HCT116 (cell line): ENCODE measurements at regions not wholly inside any gene's neighbourhood (a gene's known extent, or its start where the extent isn't known, plus 50 kb on each side); places are given as distances from the start of the nearest gene placed in this dataset.

Source experiments
- ATAC-seq: fragments of 200-7000 bp; cut with Tn5 transposase; 2 replicates; pipeline ENCODE4 v1.9.1; 2020; ENCODE audit warnings: mild to moderate bottlenecking, moderate library complexity
- BruUV-seq: library from RNA; stranded (reverse); fragments of 400-500 nt; replicated peaks from 2 replicates; lab custom pipeline; 2021; lab: Mats Ljungman, UMichigan
- CTCF ChIA-PET: fragments of 300-600 bp; sonication (Branson Sonifier 250); formaldehyde crosslinking; loops from one replicate; lab custom pipeline; 2021; ENCODE audit warnings: antibody characterized with exemption; lab: Charles Lee
- POLR2A ChIA-PET: fragments of 300-600, 350-600 bp; sonication (Branson Sonifier 250); formaldehyde crosslinking; loops from one replicate; lab custom pipeline; 2021; ENCODE audit warnings: antibody characterized with exemption; lab: Charles Lee
- RAD21 ChIA-PET, 2 experiments: fragments of 300-600 bp; sonication (Branson Sonifier 250); formaldehyde crosslinking; loops; one replicate each; lab custom pipeline; 2023; ENCODE audit warnings: low total read pairs in 2 of 2; ENCODE audit not compliant: uncharacterized antibody in 2 of 2, unreplicated experiment in 2 of 2, low non-redundant PET in 1 of 2; lab: Charles Lee
- DNase-seq: peaks from one replicate; pipeline ENCODE4 v3.0.0-alpha.2; 2010; ENCODE audit warnings: low read depth, low spot score
- H2AFZ ChIP-seq: fragments of 200-600 bp; shearing (Covaris generic), sonication (generic); 2 replicates; pipeline ENCODE4 v1.6.1; 2017; ENCODE audit warnings: low read depth, mixed run types, mixed read lengths, antibody characterized with exemption, low read length; ENCODE audit not compliant: poor library complexity, severe bottlenecking
- H3K27ac ChIP-seq: 2 replicates; pipeline ENCODE4 v1.5.1; 2012; ENCODE audit warnings: low read depth, low read length
- H3K27me3 ChIP-seq: fragments of 200-600 bp; sonication (generic); 2 replicates; pipeline ENCODE4 v1.6.1; 2016; ENCODE audit warnings: mixed run types, low read length, mixed read lengths; ENCODE audit not compliant: insufficient read depth
- H3K36me3 ChIP-seq, 2 experiments: fragments of 200-500 bp in 1 of 2; fragments of 200-600 bp in 1 of 2; sonication (Bioruptor generic) in 1 of 2; sonication (generic) in 1 of 2; 2 replicates each; pipeline versions ENCODE4 v1.5.1 to v1.6.1; 2014 to 2016; ENCODE audit warnings: low read length in 2 of 2, inconsistent platforms in 1 of 2, mixed read lengths in 1 of 2, mixed run types in 1 of 2; ENCODE audit not compliant: insufficient read depth in 2 of 2, control insufficient read depth in 1 of 2
- H3K4me1 ChIP-seq, 2 experiments: fragments of 200-600 bp in 1 of 2; sonication (generic) in 1 of 2; 2 replicates each; pipeline versions ENCODE4 v1.5.1 to v1.6.1; 2012 to 2017; ENCODE audit warnings: low read length in 2 of 2, inconsistent platforms in 1 of 2, mild to moderate bottlenecking in 1 of 2, mixed read lengths in 1 of 2, mixed run types in 1 of 2, moderate library complexity in 1 of 2; ENCODE audit not compliant: insufficient read depth in 2 of 2, control insufficient read depth in 1 of 2
- H3K4me2 ChIP-seq: fragments of 200-600 bp; sonication (generic); 2 replicates; pipeline ENCODE4 v1.6.1; 2017; ENCODE audit warnings: mixed run types, low read length, mixed read lengths
- H3K4me3 ChIP-seq, 2 experiments: fragments of 200-600 bp in 1 of 2; sonication (generic) in 1 of 2; replicated peaks in 1 of 2; 2 replicates each; pipeline ENCODE4 v1.5.1; 2011 to 2016; ENCODE audit warnings: low read length in 2 of 2, control low read depth in 1 of 2, low read depth in 1 of 2, mild to moderate bottlenecking in 1 of 2, mixed read lengths in 1 of 2, mixed run types in 1 of 2
- H3K79me2 ChIP-seq: fragments of 200-600 bp; sonication (generic); 2 replicates; pipeline ENCODE4 v1.6.1; 2017; ENCODE audit warnings: mild to moderate bottlenecking, mixed run types, low read length, moderate library complexity, mixed read lengths; ENCODE audit not compliant: insufficient read depth
- H3K9ac ChIP-seq: fragments of 200-600 bp; sonication (generic); 2 replicates; pipeline ENCODE4 v1.6.1; 2016; ENCODE audit warnings: low read length, mixed read lengths
- H3K9me2 ChIP-seq: fragments of 200-600 bp; sonication (generic), shearing (Covaris generic); 2 replicates; pipeline ENCODE4 v1.6.1; 2017; ENCODE audit warnings: mixed run types, mild to moderate bottlenecking, moderate library complexity; ENCODE audit not compliant: insufficient read depth
- H3K9me3 ChIP-seq, 2 experiments: fragments of 200-500 bp in 1 of 2; fragments of 200-600 bp in 1 of 2; sonication (Bioruptor generic) in 1 of 2; sonication (generic) in 1 of 2; 2 replicates each; pipeline ENCODE4 v1.6.1; 2014 to 2017; ENCODE audit warnings: low read length in 2 of 2, mixed read lengths in 2 of 2, inconsistent platforms in 1 of 2, low read depth in 1 of 2, mild to moderate bottlenecking in 1 of 2, mixed run types in 1 of 2, moderate library complexity in 1 of 2; ENCODE audit not compliant: control insufficient read depth in 1 of 2, insufficient read depth in 1 of 2
- H4K20me1 ChIP-seq: fragments of 200-600 bp; sonication (generic), shearing (Covaris generic); 2 replicates; pipeline ENCODE4 v1.6.1; 2017; ENCODE audit warnings: mixed run types, mild to moderate bottlenecking, moderate library complexity; ENCODE audit not compliant: insufficient read depth
- ATF3 ChIP-seq: IDR thresholded peaks from 2 replicates; pipeline ENCODE4 v1.6.1; 2012
- EGR1 ChIP-seq: IDR thresholded peaks from 2 replicates; pipeline ENCODE4 v1.6.1; 2012; ENCODE audit warnings: low read depth
- EZH2 ChIP-seq: fragments of 200-600 bp; sonication (generic); IDR thresholded peaks from 2 replicates; pipeline ENCODE4 v1.6.1; 2017; ENCODE audit warnings: antibody characterized with exemption, mixed run types
- EZH2phosphoT487 ChIP-seq: fragments of 200-600 bp; IDR thresholded peaks from 2 replicates; pipeline ENCODE4 v1.6.1; 2018; ENCODE audit warnings: antibody characterized with exemption, borderline replicate concordance
- POLR2A ChIP-seq: IDR thresholded peaks from 2 replicates; pipeline ENCODE4 v1.7.0; 2011; ENCODE audit warnings: borderline replicate concordance; ENCODE audit not compliant: insufficient read depth, insufficient read length; ENCODE audit errors: extremely low read depth
- RAD21 ChIP-seq: IDR thresholded peaks from 2 replicates; pipeline ENCODE4 v1.6.1; 2012; ENCODE audit warnings: low read depth, mild to moderate bottlenecking
- REST ChIP-seq: IDR thresholded peaks from 2 replicates; pipeline ENCODE4 v1.6.1; 2012; ENCODE audit warnings: low read depth
- SP1 ChIP-seq: IDR thresholded peaks from 2 replicates; pipeline ENCODE4 v1.6.1; 2012; ENCODE audit warnings: low read depth
- SRF ChIP-seq: IDR thresholded peaks from 2 replicates; pipeline ENCODE4 v1.6.1; 2012; ENCODE audit warnings: low read depth
- YY1 ChIP-seq: IDR thresholded peaks from 2 replicates; pipeline ENCODE4 v1.6.1; 2011; ENCODE audit warnings: low read length, low read depth, moderate library complexity, mild to moderate bottlenecking; ENCODE audit not compliant: insufficient replicate concordance; ENCODE audit errors: extremely low read depth
- intact Hi-C: fragments of 100-400 bp; cut with micrococcal nuclease; formaldehyde crosslinking; loops from 2 replicates; pipeline ENCODE4 v1.10.0; 2022
- TF ChIP-seq, protein P1 (sequence below): IDR thresholded peaks from 2 replicates; pipeline ENCODE4 v1.6.1; 2011; ENCODE audit warnings: mild to moderate bottlenecking, low read length, moderate library complexity; ENCODE audit not compliant: insufficient replicate concordance; ENCODE audit errors: extremely low read depth

GRCh38 chr18:40307627-40308026, 1647.4 kb upstream of the PIK3C3 start:
- Histone ChIP-seq H3K4me1 (no peaks in the 10 kb centered on the region), H4K20me1 (no peaks in the 10 kb centered on the region), H3K4me3 (no peak overlapping the region), H2AFZ (no peak overlapping the region), H3K4me2 (no peak overlapping the region)
- intact Hi-C loops, result no loop called here
- no TSS peak for BruUV-seq
- TF ChIP-seq POLR2A, result no peak
- no peak for TF ChIP-seq EGR1
- TF ChIP-seq, protein P1, sequence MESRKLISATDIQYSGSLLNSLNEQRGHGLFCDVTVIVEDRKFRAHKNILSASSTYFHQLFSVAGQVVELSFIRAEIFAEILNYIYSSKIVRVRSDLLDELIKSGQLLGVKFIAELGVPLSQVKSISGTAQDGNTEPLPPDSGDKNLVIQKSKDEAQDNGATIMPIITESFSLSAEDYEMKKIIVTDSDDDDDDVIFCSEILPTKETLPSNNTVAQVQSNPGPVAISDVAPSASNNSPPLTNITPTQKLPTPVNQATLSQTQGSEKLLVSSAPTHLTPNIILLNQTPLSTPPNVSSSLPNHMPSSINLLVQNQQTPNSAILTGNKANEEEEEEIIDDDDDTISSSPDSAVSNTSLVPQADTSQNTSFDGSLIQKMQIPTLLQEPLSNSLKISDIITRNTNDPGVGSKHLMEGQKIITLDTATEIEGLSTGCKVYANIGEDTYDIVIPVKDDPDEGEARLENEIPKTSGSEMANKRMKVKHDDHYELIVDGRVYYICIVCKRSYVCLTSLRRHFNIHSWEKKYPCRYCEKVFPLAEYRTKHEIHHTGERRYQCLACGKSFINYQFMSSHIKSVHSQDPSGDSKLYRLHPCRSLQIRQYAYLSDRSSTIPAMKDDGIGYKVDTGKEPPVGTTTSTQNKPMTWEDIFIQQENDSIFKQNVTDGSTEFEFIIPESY, result no peak
- TF ChIP-seq, all 23 proteins: peak for 0
- Histone ChIP-seq H3K9me3 (no peaks in the 10 kb centered on the region; a peak in 1 of 4 replicates), H3K9ac (no peak overlapping the region), H3K79me2 (no peaks in the 10 kb centered on the region), H3K36me3 (no peaks in the 10 kb centered on the region), H3K9me2 (no peaks in the 10 kb centered on the region), H3K27ac (no peak overlapping the region), H3K27me3 (no peaks in the 10 kb centered on the region)
- CTCF ChIA-PET, result no interaction called here
- ATAC-seq (no peak), DNase-seq (no peak)
- POLR2A ChIA-PET, result no interaction called here
- RAD21 ChIA-PET, result no interaction called here

GRCh38 chr18:40296717-40297413, 1658.2 kb upstream of the PIK3C3 start:
- no peak overlapping the region for H3K27ac ChIP-seq
- H3K4me1 ChIP-seq, result no peaks in the 10 kb centered on the region
- no peaks in the 10 kb centered on the region for H4K20me1 ChIP-seq
- ChIA-PET CTCF (no interaction called here), RAD21 (no interaction called here), POLR2A (no interaction called here)
- ATAC-seq (no peak), DNase-seq (no peak)
- H3K79me2 ChIP-seq, result no peaks in the 10 kb centered on the region
- no peaks in the 10 kb centered on the region for H3K27me3 ChIP-seq
- no peak overlapping the region for H3K4me2 ChIP-seq
- BruUV-seq, result no TSS peak
- no peaks in the 10 kb centered on the region for H3K36me3 ChIP-seq
- peaks cover 0 to 3% of the 10 kb centered on the region in 2 experiments; a peak in 1 of 4 replicates for H3K9me3 ChIP-seq
- intact Hi-C loops, result loop anchor here (10.0 kb wide), 1 partner anchor 712 kb away; no protein-coding TSS in a partner anchor
- H3K9ac ChIP-seq, result no peak overlapping the region
- no peak overlapping the region for H3K4me3 ChIP-seq
- H3K9me2 ChIP-seq, result no peaks in the 10 kb centered on the region
- no peak overlapping the region for H2AFZ ChIP-seq
- TF ChIP-seq EZH2, result no peak
- TF ChIP-seq REST, result no peak
- no peak for TF ChIP-seq YY1
- TF ChIP-seq EGR1, result no peak
- no peak for TF ChIP-seq EZH2phosphoT487
- TF ChIP-seq RAD21, result no peak
- TF ChIP-seq ATF3, result no peak
- TF ChIP-seq SP1, result no peak
- no peak for TF ChIP-seq SRF
- TF ChIP-seq, protein P1, result no peak
